HPDE6-E6E7 (cell line): ENCODE measurements at regions not wholly inside any gene's neighbourhood (a gene's known extent, or its start where the extent isn't known, plus 50 kb on each side); places are given as distances from the start of the nearest gene placed in this dataset.

Source experiments
- DNase-seq: peaks from one replicate; pipeline ENCODE4 v3.0.0; 2011; ENCODE audit warnings: missing footprints; ENCODE audit errors: extremely low spot score

DNA sequence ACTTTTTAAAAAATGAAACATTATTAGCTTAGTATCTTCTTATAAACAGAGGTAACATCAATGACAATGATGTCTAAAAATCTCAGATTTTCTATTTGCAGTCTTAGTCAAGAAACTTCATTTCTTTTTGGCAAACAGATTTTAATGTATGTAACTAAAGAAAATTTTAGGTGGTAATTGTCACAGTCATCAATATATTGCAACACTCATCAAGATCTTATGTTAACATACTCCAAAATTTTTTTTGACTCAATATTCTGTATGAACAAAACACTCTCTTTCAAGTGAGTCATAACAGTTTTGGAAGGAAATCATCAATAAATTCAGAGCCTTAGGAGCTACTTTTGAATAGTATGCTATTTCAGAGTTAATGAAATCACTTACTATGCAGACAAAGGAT lies 1507.6 kb downstream of the SLITRK1 start:
- DNase-seq = no peak

GRCh38 chr13:82370316-82370715 lies 1512.0 kb downstream of the SLITRK1 start:
- peak; percentile 16 for DNase-seq

DNA sequence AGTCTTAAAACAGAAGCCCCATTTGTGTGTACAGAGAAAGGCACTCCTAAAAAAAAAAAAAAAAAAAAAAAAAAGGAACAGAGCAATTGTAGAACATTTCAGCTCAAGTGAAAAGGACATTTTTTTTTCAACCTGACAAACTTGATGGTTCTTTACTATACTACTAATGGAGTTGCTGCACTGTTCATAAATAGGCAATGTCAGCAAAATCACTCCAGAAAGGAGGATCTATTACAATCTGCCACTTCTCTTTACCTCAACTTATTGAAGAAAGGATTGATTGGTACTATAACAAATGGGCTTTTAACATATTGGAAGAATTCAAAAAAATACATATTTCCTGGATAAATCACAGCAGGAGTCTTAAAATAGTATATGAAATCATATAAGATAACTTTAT lies 1517.7 kb downstream of the SLITRK1 start:
- no peak for DNase-seq

DNA sequence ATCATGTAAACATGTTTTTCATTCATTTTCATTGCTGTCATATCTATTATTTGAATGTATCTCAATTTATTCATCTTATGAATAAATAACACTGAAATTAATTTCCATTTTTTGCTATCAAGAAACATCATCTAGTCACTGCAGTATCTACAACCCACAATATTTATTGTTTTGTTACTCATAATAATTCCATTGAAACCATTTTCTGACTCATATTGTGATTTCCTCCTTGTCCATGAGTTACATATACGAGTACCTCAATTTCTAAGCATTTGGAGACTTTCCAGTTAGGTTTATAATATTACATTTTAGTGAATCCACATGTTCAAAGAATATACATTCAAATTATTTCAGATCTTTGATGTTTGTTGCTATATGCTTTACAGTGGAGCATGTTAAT lies 1524.0 kb downstream of the SLITRK1 start:
- DNase-seq = no peak

- no peak for DNase-seq
Measured at GRCh38 chr13:82356667-82357410, 1525.4 kb downstream of the SLITRK1 start.

GRCh38 chr13:82344867-82345266 lies 1537.4 kb downstream of the SLITRK1 start:
- no peak for DNase-seq

- no peak for DNase-seq
Measured at GRCh38 chr13:82341116-82341515, 1541.2 kb downstream of the SLITRK1 start.

GRCh38 chr13:82330499-82330898 lies 1551.8 kb downstream of the SLITRK1 start:
- no peak for DNase-seq

DNA sequence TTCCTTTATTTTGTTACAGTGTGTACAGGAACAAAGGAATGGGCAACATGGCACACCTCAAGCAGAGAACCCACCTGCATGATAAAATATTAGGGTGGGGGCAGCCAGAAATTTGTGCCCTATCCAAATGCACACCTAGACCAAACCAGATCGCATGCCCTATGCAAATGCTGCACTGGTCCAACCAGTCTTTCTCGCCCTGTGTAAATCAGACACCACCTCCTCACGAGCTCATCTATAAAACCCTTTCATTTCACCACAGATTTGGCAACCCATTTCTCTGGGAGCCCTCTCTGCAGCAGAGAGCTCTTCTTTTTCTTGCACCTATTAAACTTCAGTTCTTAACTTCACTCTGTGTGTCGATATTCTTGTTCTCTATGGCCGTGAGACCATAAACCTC lies 1559.2 kb downstream of the SLITRK1 start:
- DNase-seq = no peak

GRCh38 chr13:82305588-82305987 lies 1576.7 kb downstream of the SLITRK1 start:
- no peak for DNase-seq

- DNase-seq = no peak
Measured at GRCh38 chr13:82298106-82298505, 1584.2 kb downstream of the SLITRK1 start.

- no peak for DNase-seq
Measured at GRCh38 chr13:82294226-82294625, 1588.0 kb downstream of the SLITRK1 start.

GRCh38 chr13:82292334-82292733 lies 1589.9 kb downstream of the SLITRK1 start:
- no peak for DNase-seq

GRCh38 chr13:82291852-82292251 lies 1590.4 kb downstream of the SLITRK1 start:
- no peak for DNase-seq

DNA sequence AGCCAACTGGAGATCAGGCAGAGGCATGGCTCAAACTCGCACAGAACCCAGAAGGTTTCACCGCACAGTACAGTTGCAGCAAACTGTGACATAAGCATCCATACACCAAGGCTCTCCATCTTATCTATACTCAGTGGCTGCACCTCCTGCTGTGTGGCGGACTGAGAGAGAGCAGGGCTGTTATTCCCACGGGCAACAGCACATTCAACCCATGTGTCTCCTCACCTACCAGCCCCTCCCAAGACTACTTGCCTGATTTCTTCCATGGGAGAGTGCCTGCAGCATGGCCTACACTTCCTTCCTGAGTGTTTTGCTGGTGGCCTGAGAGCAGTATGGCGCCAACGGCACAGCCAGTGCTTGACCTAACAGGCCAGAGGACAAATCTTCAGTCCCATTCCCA lies 1606.6 kb downstream of the SLITRK1 start:
- no peak for DNase-seq

DNA sequence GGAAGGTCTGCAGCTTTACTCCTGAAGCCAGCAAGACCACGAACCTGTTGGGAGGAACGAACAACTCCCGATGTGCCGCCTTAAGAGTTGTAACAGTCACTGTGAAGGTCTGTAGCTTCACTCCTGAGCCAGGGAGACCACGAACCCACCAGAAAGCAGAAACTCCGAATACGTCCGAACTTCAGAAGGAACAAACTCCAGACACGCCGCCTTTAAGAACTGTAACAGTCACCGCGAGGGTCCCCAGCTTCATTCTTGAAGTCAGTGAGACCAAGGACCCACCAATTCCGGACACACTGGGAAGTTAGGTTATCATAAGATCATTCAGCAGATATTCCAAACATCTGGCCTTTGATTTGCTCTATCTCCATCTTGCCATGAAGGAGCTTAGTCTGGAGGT lies 1623.0 kb downstream of the SLITRK1 start:
- DNase-seq = no peak

DNA sequence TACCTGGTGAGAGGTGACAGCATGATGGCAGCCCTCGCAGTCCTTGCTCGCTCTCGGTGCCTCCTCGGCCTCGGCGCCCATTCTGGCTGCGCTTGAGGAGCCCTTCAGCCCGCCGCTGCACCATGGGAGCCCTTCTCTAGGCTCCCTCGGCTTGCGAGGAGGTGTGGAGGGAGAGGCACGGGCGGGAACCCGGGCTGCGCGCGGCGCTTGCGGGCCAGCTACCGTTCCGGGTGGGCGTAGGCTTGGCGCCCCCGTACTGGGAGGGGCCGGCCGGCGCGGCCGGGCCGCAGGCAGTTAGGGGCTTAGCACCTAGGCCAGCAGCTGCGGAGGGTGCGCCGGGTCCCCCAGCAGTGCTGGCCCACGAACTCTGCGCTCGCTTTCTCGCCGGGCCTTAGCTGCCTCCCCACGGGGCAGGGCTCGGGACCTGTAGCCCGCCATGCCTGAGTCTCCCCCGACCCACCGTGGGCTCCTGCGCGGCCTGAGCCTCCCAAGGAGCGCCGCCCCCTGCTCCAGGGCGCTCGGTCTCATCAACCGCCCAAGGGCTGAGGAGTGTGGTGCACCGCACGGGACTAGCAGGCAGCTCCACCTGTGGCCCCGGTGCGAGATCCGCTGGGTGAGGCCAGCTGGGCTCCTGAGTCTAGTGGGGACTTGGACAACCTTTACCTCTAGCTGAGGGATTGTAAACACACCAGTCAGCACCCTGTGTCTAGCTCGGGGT lies 1624.3 kb downstream of the SLITRK1 start:
- no peak for DNase-seq

GRCh38 chr13:82248762-82249161 lies 1633.5 kb downstream of the SLITRK1 start:
- DNase-seq = no peak

- no peak for DNase-seq
Measured at GRCh38 chr13:82245860-82246259, 1636.4 kb downstream of the SLITRK1 start.

DNA sequence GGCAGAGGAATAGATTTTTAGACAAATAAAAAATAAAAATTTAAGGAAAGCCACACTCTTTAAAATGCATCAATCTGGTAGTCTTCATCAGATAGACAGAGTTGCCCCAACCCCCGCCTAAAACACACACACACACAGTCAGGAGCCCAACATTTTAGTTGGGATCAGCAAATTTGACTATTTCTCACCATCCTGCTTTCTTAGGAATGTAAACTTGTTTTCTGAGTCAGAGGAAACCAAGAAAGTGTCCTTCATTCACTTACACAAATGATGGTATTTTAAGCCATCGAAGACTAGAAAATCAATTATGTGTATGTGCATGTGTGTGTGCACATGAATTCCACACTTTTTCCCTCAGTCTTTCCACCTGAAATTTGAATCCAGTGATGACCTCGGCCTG lies 1657.5 kb downstream of the SLITRK1 start:
- no peak for DNase-seq

DNA sequence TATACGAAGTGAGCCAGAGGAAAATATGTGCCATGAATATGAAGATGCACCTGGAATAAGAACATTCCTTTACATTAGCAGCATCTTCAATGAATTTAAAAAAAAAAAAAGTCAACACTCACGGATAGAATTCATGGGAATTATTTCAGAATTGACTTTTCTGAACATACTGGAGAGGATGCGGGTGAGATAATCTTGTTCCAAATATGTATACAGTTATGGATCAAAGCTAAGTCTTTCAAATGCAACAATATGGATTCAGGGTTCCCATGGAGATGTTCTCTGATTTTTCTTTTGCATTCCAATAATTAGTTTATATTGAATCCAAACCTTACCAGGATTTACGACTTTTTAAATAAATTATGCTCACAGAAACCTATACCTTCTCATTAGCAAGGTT lies 1660.7 kb downstream of the SLITRK1 start:
- DNase-seq = no peak

- no peak for DNase-seq
Measured at GRCh38 chr13:82220641-82221040, 1661.6 kb downstream of the SLITRK1 start.

- DNase-seq = no peak
Measured at GRCh38 chr13:82216165-82216564, 1666.1 kb downstream of the SLITRK1 start.
